Type B pancreatic cell (in vitro differentiated cells): ENCODE measurements at regions not wholly inside any gene's neighbourhood (a gene's known extent, or its start where the extent isn't known, plus 50 kb on each side); places are given as distances from the start of the nearest gene placed in this dataset.

Source experiments
- DNase-seq: peaks from one replicate; pipeline ENCODE4 v3.0.0; 2021; ENCODE audit warnings: mixed read lengths; ENCODE audit not compliant: unreplicated experiment; ENCODE audit errors: extremely low spot score
- H3K27ac Mint-ChIP-seq: 2 replicates; pipeline ENCODE4 v1.8.0; 2021; ENCODE audit warnings: mild to moderate bottlenecking, mixed read lengths
- H3K27me3 Mint-ChIP-seq: 2 replicates; pipeline ENCODE4 v1.8.0; 2021; ENCODE audit warnings: mixed read lengths
- H3K36me3 Mint-ChIP-seq: 2 replicates; pipeline ENCODE4 v1.8.0; 2021; ENCODE audit warnings: mixed read lengths
- H3K4me1 Mint-ChIP-seq: one replicate; pipeline ENCODE4 v1.8.0; 2021; ENCODE audit warnings: mixed read lengths; ENCODE audit not compliant: unreplicated experiment
- H3K4me3 Mint-ChIP-seq: 2 replicates; pipeline ENCODE4 v1.8.0; 2021; ENCODE audit warnings: mild to moderate bottlenecking, mixed read lengths
- H3K9me3 Mint-ChIP-seq: 2 replicates; pipeline ENCODE4 v1.8.0; 2021; ENCODE audit warnings: mixed read lengths
- TF ChIP-seq, protein P1 (sequence below): fragments of 200-600 bp; sonication (generic); conservative IDR thresholded peaks from 2 replicates; pipeline ENCODE4 v1.5.0; 2021; ENCODE audit warnings: antibody characterized with exemption, mild to moderate bottlenecking

GRCh38 chr22:27258616-27259172 is 542.9 kb downstream of the MN1 start:
- Mint-ChIP-seq H3K4me1 (peaks cover 21% of the 10 kb centered on the region), H3K27ac (no peak overlapping the region), H3K4me3 (no peak overlapping the region), H3K36me3 (peaks cover 3% of the 10 kb centered on the region), H3K9me3 (peaks cover 18% of the 10 kb centered on the region), H3K27me3 (peaks cover 19% of the 10 kb centered on the region)
- TF ChIP-seq, protein P1, sequence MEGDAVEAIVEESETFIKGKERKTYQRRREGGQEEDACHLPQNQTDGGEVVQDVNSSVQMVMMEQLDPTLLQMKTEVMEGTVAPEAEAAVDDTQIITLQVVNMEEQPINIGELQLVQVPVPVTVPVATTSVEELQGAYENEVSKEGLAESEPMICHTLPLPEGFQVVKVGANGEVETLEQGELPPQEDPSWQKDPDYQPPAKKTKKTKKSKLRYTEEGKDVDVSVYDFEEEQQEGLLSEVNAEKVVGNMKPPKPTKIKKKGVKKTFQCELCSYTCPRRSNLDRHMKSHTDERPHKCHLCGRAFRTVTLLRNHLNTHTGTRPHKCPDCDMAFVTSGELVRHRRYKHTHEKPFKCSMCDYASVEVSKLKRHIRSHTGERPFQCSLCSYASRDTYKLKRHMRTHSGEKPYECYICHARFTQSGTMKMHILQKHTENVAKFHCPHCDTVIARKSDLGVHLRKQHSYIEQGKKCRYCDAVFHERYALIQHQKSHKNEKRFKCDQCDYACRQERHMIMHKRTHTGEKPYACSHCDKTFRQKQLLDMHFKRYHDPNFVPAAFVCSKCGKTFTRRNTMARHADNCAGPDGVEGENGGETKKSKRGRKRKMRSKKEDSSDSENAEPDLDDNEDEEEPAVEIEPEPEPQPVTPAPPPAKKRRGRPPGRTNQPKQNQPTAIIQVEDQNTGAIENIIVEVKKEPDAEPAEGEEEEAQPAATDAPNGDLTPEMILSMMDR: no peak
- DNase-seq: no peak

DNA sequence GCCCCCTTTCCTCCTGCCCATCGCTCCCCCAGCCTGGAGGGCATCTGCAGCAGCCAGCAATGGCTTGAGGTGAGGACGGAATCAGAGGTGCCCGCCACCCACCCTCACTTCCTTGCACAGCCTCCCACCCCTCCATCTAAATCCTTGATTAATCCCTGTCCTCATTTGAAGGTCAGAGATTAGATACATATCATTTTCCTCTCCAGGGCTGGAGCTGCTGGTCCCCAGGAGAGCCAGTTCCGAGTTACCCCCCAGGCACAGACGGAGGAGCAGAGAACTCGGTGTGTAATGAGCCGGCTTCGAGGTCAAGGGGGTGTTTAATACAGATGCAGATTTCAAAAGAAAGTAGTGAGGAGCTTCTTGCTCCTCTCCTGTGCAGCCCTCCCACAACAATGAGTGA is 542.1 kb downstream of the MN1 start:
- no peak overlapping the region for H3K27ac Mint-ChIP-seq
- DNase-seq: no peak
- TF ChIP-seq, protein P1: no peak
- H3K9me3 Mint-ChIP-seq: peaks cover 15% of the 10 kb centered on the region
- peaks cover 24% of the 10 kb centered on the region for H3K27me3 Mint-ChIP-seq
- peaks cover 3% of the 10 kb centered on the region for H3K36me3 Mint-ChIP-seq
- H3K4me1 Mint-ChIP-seq: peaks cover 25% of the 10 kb centered on the region
- H3K4me3 Mint-ChIP-seq: no peak overlapping the region

GRCh38 chr22:27260087-27260698 is 541.4 kb downstream of the MN1 start:
- H3K36me3 Mint-ChIP-seq: peaks cover 3% of the 10 kb centered on the region
- H3K4me3 Mint-ChIP-seq: no peak overlapping the region
- peaks cover 26% of the 10 kb centered on the region for H3K27me3 Mint-ChIP-seq
- TF ChIP-seq, protein P1: no peak
- no peak overlapping the region for H3K27ac Mint-ChIP-seq
- peaks cover 25% of the 10 kb centered on the region for H3K4me1 Mint-ChIP-seq
- peaks cover 15% of the 10 kb centered on the region for H3K9me3 Mint-ChIP-seq
- DNase-seq: no peak

GRCh38 chr22:27262361-27262760 is 539.2 kb downstream of the MN1 start:
- H3K4me1 Mint-ChIP-seq: peaks cover 25% of the 10 kb centered on the region
- H3K36me3 Mint-ChIP-seq: no peaks in the 10 kb centered on the region
- DNase-seq: no peak
- peaks cover 24% of the 10 kb centered on the region for H3K27me3 Mint-ChIP-seq
- no peak overlapping the region for H3K4me3 Mint-ChIP-seq
- TF ChIP-seq, protein P1: no peak
- peaks cover 5% of the 10 kb centered on the region for H3K9me3 Mint-ChIP-seq
- H3K27ac Mint-ChIP-seq: no peak overlapping the region

- H3K27ac Mint-ChIP-seq: peak overlapping the region; percentile 5
- H3K4me3 Mint-ChIP-seq: no peak overlapping the region
- H3K27me3 Mint-ChIP-seq: peaks cover 20% of the 10 kb centered on the region
- peaks cover 25% of the 10 kb centered on the region for H3K4me1 Mint-ChIP-seq
- no peaks in the 10 kb centered on the region for H3K36me3 Mint-ChIP-seq
- peaks cover 5% of the 10 kb centered on the region for H3K9me3 Mint-ChIP-seq
- TF ChIP-seq, protein P1: no peak
- DNase-seq: no peak
Measured at GRCh38 chr22:27264184-27264583, 537.4 kb downstream of the MN1 start.
